T-helper 1 cell treated with Interleukin-12 subunit alpha and Interleukin-12 subunit beta and Interleukin-4 antibody, amounts not matched to agents 30 ng/mL and 1 ng/mL, for 36 hours (primary cell): ENCODE measurements at regions not wholly inside any gene's neighbourhood (a gene's known extent, or its start where the extent isn't known, plus 50 kb on each side); places are given as distances from the start of the nearest gene placed in this dataset.

Source experiments
- intact Hi-C: fragments of 100-400 bp; cut with micrococcal nuclease; formaldehyde crosslinking; loops from one replicate; pipeline ENCODE4 v1.15.1; 2024

- intact Hi-C loops = no loop called here
Measured at GRCh38 chr11:29314211-29314610, 702.6 kb downstream of the KCNA4 start.

- intact Hi-C loops = no loop called here
Measured at GRCh38 chr11:29312812-29313211, 704.0 kb downstream of the KCNA4 start.

GRCh38 chr11:29310725-29311342, 706.0 kb downstream of the KCNA4 start:
- intact Hi-C loops = no loop called here

GRCh38 chr11:29309992-29310391, 706.8 kb downstream of the KCNA4 start:
- intact Hi-C loops = no loop called here

- intact Hi-C loops = no loop called here
Measured at GRCh38 chr11:29306527-29306926, 710.3 kb downstream of the KCNA4 start.

DNA sequence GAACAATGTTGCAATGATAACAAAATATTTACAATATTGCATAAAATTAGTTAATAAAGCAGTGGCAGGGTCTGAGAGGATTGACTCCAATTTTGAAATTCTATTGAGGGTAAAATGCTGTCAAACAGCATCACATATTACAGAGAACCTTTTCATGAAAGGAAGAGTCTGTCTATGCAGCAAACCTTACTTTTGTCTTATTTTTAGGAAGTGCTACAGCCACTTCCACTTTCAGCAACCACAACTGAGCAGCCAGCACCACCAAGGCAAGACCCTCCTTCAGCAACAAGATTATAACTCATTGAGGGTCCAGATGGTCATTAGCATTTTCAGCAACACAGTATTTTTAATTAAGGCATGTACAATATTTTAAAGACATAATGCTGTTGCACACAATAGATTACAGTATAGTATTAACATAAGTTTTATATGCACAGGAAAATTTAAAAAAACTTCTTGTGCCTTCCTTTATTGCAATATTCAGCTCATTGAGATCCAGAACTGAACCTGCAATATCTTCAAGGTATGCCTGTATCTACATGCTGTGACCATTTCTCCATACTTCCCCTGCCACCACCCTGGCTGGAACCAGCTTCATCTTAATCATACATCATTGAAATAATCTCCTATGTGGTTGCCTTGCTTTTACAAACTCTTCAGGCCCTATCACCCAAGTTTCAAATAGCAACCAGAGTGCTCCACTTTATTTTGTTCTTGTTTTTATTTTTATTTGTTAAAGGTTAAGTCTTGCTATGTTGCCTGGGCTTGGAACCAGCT, 711.2 kb downstream of the KCNA4 start:
- intact Hi-C loops = no loop called here

DNA sequence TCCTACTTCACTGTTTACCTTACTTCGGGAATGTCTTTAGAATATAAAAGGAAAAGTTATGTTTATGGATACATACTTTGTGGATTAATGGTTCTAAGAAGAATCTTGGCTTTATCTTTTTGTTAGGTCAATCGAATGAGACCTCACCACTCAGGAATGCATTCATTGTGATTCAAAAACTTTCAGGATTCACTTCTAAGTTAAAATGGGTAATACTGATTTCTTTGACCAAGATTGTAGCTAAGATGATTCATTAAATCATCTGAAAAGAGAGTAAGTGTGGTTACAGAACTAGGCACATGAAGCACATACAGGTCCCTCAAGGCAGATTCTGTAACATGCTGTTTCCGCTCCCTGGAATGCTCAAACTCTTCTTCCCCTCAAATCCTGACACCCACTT, 716.4 kb downstream of the KCNA4 start:
- intact Hi-C loops = no loop called here

DNA sequence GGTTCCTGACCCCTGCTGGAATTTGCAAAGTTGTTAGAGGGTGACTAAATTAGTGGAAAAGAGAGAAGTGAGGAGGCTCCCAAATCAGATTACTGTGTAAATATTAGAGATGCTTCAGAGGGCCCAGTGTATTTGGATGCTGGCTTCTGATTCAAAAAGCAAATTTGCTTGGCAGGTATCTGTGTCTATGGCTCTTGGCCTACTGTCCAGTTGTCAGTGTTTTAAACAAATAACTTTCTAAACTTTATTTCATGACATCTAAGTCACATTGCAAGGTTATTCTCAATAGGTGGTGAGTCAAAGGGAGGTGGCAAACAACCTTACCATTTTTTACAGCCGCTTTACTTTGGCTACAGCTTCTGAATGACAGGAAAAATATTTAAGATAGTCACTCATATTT, 720.1 kb downstream of the KCNA4 start:
- intact Hi-C loops = no loop called here

DNA sequence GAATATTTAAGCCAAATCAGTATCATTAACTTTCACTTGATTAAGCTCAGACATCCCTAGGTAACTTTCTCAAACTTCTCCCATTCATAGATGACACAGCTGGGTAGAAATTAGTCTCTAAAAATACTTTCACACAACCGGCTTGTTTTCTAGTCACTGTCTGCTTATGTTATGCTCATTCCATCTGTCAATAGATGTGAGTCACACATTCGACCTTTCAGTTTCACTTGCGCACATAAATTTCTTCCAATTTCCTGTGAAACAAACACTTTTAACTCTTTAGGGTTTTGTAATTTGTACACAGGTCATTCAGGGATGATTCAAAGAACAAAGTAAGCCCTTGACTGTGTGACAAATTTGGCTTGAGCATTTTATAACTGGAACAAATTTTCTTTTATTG, 723.0 kb downstream of the KCNA4 start:
- intact Hi-C loops = loop anchor here (5.0 kb wide), 1 partner anchor 563 kb away; no protein-coding TSS in a partner anchor

- intact Hi-C loops = no loop called here
Measured at GRCh38 chr11:29282088-29282487, 734.7 kb downstream of the KCNA4 start.

DNA sequence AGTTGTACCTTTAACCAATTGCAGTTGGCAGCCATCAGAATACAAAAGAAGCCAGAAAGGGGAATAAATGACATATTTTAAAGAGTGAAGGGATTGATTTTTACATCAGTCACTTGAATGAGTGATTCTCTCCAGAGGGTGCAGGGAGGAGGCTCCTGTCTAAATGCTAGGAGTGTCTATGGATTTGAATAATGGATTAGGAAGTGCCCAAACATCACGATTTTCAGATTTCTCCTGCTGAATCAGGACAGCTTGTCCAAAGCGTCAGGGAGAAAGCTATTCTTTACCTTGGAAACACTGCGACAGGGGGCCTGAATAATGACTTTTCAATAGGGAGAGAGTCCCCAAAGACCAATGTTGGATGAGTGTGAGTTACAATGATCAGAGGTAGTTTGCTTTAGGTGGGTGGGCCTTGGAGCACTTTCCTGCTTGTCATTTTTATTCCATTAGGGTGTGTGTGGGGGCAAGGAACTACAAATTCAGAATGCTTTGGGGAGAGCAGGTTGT, 735.5 kb downstream of the KCNA4 start:
- intact Hi-C loops = no loop called here

DNA sequence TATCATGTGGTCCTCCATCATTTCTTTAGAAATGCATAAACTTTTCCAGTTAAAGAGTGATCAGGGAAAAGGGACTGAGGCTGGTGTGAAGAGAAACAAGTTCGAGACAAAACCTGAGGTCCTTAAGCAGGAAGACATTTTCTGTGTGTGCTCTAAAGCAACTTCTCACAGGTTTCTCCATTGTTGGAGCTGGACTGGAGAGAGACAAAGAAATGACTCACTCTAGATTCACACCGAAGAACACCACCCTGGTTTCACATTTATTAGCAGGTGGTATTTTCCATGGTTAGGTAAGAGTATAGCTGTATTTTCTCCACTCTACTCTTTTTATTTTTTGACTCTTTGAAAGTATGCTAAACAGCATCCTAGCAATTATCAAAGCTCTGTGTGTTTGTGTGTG, 736.4 kb downstream of the KCNA4 start:
- intact Hi-C loops = no loop called here

DNA sequence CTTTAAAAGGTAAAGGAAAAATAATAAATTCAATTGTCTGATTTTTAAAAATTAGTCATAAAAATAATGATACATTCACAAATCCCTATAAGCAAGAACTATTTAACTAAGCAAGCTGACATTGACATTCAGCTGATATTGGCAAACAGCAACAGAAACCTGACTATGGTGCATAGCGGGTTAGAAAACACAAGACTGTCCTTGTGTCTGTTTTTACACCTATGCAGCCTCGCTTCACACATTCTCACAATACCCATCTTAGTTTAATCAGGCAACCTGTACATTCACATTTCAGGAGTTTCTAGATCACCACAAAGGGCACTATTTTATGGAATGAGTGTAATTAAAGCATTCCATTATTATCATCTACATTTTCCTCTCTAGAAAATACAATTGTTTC, 737.1 kb downstream of the KCNA4 start:
- intact Hi-C loops = no loop called here

DNA sequence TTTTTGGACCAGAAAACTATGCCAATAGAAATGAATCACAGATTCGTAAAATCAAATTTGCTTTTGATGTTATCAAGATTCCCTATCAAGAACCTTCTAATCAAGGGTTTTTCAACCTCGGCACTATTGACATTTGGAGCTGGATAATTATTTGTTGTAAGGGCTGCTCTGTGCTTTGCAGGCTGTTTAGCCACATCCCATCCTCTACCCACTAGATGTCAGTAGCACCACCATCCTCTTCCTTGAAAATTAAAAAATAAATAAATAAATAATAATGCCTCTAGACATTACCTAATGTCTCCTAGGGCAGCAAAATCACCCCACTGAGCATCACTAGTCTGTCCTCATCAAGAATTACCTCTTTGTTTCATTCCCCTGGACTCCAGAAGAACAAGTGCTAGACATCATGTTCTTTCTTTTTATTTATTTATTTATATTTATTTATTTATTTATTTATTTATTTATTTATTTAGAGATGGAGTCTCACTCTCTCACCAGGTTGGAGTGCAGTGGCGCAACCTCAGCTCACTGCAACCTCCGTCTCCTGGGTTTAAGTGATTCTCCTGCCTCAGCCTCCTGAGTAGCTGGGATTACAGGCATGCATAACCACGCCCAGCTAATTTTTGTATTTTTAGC, 744.7 kb downstream of the KCNA4 start:
- intact Hi-C loops = no loop called here

DNA sequence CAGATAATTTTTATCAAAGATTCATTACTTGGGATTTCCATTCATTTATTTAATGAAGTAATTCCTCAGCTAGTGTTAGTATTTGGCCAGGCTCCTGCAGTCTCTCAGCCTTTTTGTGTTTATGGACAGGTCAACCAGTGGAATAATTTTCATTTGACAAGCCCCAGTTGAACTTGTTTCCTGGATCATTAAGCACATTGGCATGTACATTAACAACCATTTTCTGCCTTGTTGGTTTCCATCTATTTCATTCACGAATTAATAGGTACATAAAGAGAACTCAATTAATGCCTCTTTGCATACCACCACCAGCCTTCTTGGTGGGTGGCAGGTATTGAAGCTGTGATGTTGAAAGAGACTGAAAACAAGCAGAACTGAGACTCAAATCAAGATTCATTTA, 745.2 kb downstream of the KCNA4 start:
- intact Hi-C loops = no loop called here

DNA sequence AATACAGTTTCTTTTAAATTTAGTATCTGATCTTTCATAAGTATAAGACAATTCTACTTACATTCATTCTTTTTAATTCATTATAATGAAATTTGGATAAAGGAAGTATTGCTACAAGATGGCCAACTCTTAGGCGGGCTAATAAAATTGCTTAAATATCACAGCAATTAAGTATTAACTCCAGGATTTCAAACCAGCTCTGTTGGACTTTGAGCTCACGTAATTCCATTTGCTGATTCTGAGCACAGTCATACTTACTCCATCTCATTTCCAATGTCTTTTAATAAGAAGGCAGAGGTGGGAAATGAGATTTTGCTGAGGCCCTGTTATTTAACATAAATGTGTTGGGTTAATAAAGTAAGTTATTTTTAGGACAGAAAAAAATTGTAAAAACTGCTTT, 748.1 kb downstream of the KCNA4 start:
- intact Hi-C loops = no loop called here

GRCh38 chr11:29265792-29266191, 751.0 kb downstream of the KCNA4 start:
- intact Hi-C loops = no loop called here

DNA sequence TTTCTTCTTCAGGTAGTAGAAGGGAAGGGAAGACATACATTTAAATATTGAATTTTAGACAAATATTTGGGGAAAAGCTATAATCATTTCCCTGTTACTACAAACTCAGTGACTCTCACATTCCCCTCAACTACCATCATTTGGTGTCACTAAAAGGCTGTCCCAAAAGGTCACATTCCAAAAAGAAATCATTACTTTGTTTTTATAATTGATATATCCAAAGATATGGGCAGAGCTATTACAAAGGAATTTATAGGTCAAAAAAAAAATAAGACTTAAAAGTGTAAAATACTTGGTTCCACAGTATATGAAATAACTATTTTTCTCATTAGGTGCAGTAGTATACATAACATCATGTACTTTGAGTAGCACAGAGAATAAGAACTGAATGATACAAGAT, 751.4 kb downstream of the KCNA4 start:
- intact Hi-C loops = no loop called here

DNA sequence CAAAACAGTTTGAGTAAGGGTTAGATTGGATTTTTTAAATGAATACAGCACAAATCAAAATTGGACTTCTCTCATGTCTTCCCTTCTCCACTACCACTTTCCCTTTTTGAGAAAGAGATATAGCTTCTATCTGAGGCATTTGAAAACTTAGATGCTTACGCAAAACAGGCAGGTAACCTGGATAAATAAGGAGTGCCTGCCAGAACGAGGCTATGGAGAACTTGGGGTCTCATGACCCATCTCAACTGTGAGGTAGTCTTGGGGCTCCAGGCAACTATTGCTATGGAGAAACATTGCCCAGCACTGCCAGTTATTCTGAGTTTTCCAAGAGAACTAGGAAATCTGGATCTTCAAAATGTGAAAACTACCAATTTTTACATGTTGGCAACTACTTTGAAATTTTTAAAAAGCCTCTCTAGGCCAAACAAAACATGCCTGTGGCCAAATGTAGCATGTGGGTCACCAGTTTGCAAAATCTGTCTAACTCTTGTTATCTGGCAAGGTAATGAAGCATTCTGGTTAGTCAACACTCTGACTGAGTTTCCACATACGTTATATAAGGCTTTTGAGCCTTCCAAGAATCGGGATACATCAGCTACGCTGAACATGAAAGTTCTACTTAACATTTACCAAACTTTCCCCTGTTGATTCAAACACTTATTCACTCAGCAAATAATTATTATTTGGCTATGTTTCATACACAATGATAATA, 752.7 kb downstream of the KCNA4 start:
- intact Hi-C loops = no loop called here

- intact Hi-C loops = no loop called here
Measured at GRCh38 chr11:29261831-29262230, 755.0 kb downstream of the KCNA4 start.

GRCh38 chr11:29260939-29261705, 755.7 kb downstream of the KCNA4 start:
- intact Hi-C loops = no loop called here
